NCI-H1694 treated with DMSO at 0.1 percent for 48 hours (cell line): ENCODE measurements at regions not wholly inside any gene's neighbourhood (a gene's known extent, or its start where the extent isn't known, plus 50 kb on each side); places are given as distances from the start of the nearest gene placed in this dataset.
"Not testable (repeated sequence)": the region's sequence is repeated elsewhere in the genome, so short reads cannot be mapped to it uniquely, and the experiment has no call there.

Experiments
- DNase-seq: peaks from one replicate; lab custom pipeline; 2025; lab: John Stamatoyannopoulos, UW

DNA sequence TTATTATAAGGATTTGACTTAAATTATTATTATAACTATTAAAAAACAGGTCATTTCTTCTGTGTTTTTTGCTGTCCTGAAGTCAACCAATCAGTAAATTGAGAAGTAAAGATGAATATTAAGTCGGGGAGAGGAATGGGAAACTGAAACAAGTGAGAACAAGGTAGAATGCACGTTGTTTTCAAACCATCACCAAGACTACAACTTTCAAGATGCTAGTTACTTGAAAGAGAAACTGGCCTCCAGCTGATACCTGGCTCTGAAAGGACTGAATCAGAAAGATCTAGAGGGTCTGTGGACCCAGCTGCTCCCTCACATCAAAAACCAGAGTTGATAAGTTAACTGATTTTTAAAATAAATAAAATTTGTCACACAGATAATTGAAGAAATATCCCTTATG lies 1301.5 kb upstream of the ATXN8OS start:
- DNase-seq = no peak

DNA sequence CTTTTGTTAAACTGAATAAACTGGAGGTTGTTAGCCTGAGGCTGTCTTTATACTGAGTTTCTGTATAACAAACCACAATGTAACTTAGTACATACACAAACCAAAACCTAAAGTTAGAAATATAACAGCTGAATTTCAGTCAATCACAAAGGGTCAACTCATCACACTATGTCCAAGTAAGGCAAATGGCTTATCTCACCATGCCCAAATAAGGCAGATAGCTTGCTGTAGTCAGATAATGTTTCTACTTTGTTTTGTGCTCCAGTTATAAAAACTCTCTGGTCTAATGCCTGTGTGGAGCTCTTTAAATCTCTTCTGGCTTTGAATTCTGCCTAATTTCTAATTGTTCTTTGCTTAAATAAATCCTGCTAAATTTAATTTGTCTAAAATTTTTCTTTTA lies 1323.4 kb upstream of the ATXN8OS start:
- DNase-seq = no peak

DNA sequence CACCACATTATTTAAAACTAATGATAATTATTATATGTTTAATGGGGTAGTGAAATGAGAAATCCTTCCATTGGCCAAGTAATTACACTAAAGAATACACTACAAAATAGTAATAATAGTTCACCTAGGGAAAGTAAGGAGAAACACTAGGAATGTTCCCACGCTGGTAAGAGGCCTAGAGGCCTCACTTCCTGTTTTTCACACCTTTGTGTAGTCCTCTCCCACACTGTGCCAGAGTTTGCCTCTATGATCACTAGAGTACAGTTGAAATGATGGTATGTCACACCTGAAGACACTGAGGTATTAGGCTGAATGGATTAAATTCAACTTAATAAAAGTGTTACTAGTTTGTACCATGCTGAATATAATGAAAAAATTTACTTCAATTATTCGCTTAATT lies 1348.0 kb upstream of the ATXN8OS start:
- no peak for DNase-seq

DNA sequence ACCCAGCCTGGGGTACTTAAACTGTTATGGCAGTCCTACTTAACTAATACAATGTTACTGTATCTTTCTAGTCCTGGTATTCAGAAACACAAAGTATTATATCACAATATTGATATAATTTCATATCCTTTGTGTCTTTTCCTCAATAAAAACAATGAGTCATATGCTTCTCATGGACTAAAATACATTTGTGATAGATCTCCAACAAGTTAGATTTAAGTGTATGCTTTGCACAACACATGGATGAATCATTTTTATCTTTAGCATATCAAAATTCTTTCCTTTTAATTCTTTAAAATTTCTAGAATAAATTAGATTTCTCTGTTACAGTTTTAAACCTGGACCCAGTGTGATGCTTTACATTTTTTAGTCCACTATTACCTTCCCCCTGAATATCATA lies 1357.8 kb upstream of the ATXN8OS start:
- no peak for DNase-seq

DNA sequence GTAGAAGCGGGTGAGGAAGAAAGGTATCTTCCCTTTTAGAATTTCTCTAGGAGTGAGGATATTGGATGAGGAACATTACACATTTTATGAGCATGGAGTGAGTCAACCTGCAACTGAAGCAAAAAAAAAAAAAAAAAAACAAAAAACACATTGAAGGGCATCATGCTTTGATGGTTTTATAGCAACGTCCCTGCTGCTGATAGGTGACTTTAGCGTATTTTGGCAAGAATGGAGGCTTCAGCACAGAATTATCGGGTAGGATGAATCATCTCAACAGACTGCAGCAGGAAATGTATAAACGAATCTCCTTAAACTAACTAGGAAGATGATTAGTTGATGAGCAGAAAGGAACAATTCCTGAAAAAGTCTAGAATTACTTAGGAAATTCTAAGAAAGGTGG lies 1359.6 kb upstream of the ATXN8OS start:
- no peak for DNase-seq

DNA sequence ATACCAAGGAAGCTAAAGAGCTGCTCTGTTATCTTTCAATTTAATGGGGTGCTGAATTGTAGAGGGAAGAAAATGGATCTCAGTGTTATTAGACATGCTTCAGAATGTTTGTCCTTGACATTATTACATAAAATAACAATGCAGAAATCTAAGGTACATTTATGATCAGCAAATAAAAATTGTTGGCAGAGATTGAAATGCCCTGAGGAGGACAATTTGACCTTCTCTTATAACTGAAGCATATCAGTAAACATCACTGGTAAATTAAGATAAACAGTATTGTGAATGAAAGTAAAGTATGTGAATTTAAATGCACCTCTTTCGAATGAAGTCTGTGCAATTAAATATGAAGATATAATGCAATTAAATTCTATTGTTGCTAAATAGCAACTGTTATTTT lies 1362.1 kb upstream of the ATXN8OS start:
- DNase-seq = no peak

DNA sequence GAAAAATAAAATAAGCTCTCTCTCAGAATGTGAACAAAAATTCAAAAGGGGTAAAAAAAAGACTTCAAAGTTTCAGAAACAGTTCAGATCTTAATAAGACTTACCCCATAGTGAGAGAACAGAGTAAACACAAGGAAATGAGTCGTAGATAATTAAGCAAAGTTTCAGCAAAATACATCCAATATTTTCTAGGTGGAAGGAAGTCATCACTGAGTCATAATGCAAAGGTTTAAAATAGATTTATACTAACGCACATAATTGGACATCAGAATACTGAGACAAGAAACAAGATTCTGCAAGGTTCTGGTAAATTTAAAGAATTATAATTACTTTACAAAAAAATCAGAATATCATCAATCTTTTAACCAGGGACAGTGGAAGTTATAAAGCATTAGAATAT lies 1370.7 kb upstream of the ATXN8OS start:
- DNase-seq = no peak

DNA sequence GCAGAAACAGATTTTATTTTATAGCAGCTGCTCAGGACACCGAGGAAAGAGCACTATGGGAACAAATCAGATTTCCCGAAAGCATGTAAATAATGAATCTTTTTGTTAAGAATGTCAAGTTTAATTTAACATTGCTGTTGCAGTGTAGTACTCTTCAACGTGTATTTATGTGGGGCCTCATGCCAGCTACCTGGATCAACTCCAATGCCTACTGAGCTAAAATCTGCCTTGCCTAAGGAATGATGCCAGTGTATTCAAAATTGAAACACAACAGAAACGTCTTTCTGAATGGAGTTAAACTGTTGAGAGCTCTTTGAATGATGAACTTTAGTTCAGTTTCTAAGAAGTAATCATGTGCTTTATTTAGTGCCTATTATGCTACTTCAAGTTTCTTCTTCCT lies 1379.8 kb upstream of the ATXN8OS start:
- no peak for DNase-seq

DNA sequence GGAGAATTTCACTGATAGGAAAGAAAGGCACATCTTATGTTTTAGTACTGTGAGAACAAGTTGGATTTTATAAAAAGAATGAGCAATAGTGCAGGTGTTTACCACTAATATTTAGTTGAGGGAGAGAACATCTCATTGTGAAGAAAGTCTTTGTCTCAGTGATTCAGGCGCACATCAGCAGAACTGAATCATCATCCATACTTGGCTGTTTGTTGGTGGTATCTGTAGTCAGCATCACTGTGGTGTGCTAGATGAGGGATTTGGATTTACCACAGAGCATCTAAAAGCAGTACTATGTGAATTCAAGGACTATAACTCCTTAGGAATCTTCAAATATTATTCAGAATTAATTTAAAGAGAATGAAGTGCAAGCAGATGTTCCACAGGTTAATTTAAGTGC lies 1380.5 kb upstream of the ATXN8OS start:
- DNase-seq = no peak

DNA sequence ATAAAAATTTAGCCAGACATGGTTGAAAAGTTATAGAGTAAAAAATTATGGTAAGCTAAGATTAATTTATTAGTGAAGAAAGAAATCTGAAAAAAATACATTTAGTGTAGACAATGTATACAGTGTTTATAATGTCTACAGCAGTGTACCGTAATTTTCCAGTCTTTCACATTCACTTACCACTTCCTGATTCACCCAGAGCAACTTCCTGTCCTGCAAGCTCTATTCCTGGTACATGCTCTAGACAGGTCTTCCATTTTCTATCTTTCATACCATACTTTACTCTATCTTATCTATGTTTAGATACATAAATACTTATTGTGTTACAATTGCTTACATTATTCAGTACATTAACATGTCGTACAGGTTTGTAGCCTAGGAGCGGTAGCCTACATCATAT lies 1387.8 kb upstream of the ATXN8OS start:
- no peak for DNase-seq

DNA sequence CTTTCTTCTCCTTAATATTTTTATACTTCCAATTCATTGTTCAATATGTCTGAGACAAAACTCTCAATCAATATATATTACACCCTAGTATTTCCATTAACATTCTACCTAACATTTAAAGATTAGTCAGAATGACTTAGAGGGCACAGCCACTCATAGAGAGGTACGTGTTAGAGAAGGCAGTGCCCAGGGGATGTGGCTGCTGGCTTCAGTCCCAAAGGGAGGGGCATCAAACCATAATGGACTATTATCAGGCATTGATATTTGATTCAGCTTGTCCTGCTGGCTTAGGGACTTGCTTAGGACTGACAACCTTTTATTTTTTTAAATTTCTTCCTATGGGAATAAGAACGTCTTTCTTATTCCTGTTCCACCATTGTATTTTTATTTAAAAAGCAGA lies 1392.0 kb upstream of the ATXN8OS start:
- DNase-seq = no peak

DNA sequence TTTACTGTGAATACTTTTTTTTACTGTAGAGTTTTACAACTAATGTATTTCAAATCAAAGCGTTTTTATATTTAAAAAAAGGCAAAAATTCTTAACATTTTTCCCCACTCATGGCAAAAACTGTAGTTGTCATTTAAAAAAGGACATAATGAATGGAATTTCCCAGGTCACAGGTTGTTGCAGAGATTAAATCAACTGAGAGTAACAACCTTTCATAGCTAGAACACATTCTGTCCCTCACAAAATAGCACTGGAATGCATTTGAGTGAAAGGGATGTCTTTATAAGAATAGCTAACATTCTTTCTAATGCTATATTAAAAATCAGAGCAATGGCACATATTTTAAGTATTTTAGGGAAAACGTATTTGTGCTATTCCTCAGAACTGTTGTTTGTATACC lies 1393.3 kb upstream of the ATXN8OS start:
- DNase-seq = no peak

DNA sequence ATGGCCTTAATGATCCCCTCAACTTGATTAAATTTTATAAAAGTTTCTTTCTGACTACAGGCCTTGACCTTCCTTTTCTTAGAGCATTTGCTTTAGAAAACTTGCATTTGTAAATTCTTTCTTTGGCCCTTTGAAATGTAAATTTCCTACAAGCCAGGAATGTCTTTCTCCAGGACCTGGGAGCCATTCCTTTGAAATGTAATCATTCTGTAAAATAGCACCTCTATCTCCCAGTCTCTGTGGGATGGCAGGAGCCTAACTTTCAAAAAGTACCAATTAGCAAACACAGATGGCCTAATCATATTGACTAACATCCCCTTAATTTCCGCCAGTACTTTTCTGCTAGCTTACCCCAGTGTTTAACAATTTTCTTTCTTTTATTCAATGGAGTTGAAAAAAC lies 1394.2 kb upstream of the ATXN8OS start:
- no peak for DNase-seq

DNA sequence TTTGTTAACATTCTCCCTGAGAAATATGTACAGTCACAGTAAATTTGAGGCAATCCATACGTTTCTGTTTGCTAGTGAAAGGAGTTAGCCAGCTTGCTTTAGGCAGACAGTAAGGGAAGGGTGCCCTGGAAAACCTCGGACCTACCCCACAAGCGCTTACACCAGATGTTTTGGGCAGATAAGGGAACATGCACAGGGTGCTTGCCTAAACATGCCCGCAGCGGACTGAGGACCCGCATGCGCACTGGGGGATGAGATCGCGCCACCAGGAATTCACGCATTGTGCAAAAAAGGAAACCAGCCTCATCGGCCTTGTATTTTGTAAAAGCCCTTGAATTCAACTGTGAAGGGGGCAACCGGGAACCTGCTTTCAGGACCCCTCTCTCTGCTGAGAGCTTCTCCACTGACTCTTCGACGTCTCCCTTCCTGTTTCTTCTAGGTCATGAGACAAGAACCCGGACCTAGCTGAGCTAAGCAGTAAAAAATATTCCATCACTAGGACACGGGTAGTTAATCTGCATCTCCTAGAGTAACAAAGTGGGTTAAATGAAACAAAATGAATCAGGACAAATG lies 1399.2 kb upstream of the ATXN8OS start:
- DNase-seq = no peak

DNA sequence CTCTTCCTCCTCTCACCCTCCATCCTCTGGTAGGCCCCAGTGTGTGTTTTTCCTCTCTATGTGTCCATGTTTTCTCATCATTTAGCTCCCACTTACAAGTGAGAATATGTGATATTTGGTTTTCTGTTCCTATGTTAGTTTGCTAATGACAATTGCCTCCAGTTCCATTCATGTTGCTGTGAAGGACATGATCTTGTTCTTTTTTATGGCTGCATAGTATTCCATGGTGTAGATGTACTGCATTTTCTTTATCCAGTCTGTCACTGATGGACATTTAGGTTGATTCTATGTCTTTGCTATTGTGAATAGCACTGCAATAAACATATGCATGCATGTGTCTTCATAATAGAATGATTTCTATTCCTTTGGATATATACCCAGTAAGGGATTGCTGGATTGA lies 1401.6 kb upstream of the ATXN8OS start:
- DNase-seq = not testable (repeated sequence)

DNA sequence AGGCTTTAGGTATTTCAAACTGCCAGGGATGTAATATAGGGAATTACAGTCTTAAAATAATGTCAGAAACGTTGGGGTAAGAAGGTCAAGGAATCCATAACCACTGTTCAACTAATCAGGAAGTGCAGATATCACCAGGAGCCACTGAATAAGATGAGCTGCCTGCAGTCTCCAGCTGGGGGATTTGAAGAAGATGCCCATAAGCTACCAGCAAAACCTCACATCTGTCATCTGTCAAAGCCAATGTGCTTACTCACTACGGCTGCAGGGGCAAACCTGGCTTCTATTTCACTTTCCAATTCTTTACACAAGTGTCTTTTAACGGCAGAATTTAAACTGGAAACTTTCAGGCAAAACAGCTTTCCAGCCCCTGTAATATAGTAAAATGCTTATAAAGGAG lies 1410.1 kb upstream of the ATXN8OS start:
- no peak for DNase-seq

DNA sequence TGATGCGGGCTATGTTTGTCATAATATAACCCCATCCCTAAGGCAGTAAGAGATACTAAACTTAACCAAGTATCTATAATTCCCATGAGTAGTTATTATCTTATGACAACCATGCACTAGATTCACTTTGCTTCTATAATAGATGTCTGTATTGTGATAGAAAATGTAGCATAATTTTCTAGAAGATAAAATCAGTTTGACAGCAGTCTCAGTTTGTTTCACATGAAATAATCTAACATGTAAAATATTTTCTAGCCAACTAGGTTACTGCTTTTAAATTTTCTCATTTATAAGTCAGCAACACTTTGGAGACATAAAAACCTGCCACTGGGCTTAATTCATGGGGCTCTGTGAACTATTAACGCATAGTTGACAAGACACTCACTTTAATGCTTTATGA lies 1410.7 kb upstream of the ATXN8OS start:
- DNase-seq = no peak

DNA sequence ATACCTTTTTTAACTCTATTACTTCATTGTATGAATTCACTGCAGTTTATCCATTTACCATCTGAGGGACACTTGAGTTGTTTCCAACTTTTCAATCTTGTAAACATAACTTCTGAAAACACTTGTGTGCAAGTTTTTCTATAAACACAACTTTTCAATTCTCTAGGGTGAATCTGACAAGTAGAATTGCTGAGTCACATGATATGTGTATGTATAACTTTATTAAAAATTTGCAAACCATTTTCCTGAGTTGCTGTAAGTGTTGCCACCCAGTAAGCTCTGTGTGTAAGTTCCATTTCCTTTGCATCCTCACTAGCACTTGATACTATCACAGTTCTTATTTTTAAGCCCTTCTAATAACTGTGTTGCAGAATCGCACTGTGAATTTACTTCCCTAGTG lies 1415.6 kb upstream of the ATXN8OS start:
- no peak for DNase-seq

DNA sequence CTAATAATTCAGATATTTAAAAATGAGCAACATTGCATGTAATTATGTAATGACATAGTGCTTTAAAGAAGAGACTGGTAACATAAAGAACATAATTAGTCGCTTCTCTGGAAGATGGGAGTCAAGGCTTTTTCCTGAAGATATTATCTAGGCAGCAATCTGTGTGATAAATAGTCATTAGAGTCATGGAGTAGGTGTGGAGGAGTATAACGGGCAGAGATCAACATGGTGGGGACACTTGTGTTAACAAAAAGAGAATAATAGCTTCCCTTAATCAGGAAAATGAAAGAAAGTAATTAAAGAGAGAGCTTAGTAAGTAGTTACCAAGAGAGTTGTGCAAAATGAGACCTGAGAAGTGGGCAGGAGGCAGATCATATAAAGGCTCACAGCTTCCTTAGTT lies 1417.1 kb upstream of the ATXN8OS start:
- DNase-seq = no peak

DNA sequence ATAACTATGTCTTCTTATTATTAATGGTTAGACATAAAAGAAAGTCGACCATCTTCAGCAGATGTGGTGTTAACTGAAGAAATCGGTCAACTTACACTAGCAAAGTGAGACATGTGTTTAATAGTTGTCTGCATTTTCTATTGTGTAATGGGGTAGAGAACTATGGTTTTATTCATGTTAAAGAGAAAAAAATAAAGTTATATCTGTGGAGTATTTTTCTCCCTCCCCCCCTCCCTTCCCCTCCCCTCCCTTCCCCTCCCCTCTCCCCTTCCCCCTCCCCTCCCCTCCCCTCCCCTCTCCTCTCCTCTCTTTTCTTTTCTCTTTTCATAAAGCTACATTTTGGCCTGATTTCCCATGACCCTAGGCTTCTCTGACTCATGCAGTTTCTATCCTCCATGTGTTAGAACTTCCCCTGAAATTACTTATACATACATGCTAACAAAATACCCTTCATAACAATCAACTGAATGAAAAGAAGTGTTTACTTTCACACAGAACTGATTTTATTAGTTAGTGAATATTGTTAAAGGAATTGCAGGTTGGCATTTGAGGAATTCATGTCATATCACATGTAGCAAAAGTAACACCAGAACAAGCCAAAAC lies 1431.0 kb upstream of the ATXN8OS start:
- no peak for DNase-seq

DNA sequence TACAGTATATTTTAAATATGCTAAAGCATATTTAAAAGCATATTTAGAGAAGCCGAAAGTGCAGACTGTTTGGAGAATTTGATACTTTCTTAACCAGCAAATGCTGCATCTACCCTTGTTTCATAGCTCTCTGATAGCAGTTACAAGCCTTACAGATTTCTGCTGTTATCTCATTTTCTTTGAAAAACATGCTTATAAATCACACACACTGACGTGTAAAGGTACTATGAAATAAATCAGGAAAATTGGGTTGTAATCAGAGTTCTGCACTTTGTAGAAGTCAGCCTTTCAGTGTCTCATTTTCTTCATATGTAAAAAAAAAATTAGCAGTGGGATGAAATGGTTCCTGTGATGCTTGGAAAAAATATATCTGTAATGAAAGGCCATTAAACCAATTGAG lies 1432.4 kb upstream of the ATXN8OS start:
- no peak for DNase-seq

DNA sequence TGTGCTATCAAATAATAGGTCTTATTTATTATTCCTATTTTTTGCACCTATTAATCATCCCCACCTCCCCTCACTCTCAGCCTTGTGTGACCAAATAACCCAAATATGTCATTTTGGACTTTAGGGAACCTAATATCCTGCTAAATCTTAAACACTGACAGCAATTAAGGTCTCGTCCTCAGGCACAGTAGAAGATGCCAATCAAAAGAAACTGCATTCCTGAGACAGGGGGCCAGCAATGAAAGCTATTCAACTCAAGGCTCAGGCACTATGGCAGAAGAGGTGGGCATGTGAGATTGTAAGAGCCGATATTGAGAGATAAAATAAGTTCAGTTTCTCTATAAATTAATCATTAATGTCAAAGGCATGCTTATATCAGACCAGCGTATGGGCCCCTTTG lies 1437.7 kb upstream of the PCDH9 start:
- no peak for DNase-seq

DNA sequence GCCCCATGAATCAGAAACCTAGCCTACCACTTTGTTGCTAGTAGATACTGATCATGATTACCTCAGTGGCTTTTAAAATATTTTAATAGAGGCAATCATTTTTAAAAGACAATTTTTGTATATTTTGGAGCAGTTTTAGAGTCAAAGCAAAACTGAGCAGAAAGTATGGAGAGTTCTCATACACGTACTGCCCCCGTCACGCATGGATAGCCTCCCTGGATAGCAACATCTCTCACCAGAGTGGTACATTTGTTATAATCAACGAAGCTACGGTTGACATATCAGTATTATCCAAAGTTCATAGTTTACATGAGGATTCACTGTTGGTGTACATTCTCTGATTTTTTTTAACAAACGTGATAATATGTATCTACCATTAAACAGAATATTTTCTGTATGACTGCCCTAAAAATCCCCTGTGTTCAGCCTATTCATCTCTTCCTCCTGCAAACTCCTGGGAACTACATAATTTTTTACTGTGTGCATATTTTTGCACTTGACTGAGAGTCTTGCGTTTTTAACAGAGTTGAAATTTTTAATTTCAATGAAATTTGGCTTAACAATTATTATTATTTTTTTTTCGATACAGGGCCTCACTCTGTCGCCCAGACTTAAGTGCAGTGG lies 1436.8 kb upstream of the PCDH9 start:
- no peak for DNase-seq

DNA sequence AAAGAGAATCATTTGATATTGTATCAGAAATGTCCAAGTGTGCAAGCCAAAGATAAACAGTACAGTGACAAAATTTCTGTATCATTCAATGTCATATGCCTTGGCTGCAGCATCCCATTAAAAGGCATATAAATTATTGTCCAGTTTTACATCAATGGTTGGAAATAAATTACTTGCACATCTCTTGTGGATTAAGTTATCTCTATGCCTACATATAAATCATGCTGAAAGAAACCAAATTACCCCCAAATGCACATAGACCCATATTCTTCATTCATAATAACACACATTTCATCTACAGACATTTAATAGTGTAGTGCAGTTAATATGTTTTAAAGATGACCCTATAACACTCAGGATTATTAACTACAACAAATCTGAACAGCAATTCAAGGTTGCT lies 1415.7 kb upstream of the PCDH9 start:
- DNase-seq = no peak
